ENCODE measurements at regions not wholly inside any gene's neighbourhood (a gene's known extent, or its start where the extent isn't known, plus 50 kb on each side); places are given as distances from the start of the nearest gene placed in this dataset.
"Not testable (repeated sequence)": the region's sequence is repeated elsewhere in the genome, so short reads cannot be mapped to it uniquely, and the experiment has no call there.

GRCh38 chr3:106126067-106126845, 257.4 kb upstream of the CBLB start:
- H3K9me3 Mint-ChIP-seq (ENCODE audit: low read depth), result peaks cover 6% of the 10 kb centered on the region

GRCh38 chr3:106126846-106127235, 258.0 kb upstream of the CBLB start:
- H3K36me3 Mint-ChIP-seq, result peaks cover 7% of the 10 kb centered on the region
- H3K27ac Mint-ChIP-seq, result no peak overlapping the region
- H3K4me1 Mint-ChIP-seq, result peaks cover 14% of the 10 kb centered on the region
- peaks cover 6% of the 10 kb centered on the region for H3K9me3 Mint-ChIP-seq (ENCODE audit: low read depth)
- H3K4me3 Mint-ChIP-seq, result no peak overlapping the region
- no peaks in the 10 kb centered on the region for H3K27me3 Mint-ChIP-seq
- ATAC-seq (no peak), DNase-seq (no peak)
- CTCF ChIA-PET, result interaction anchor here (0.9 kb wide), 1 partner anchor 10 kb away, joined by 3 read pairs; no protein-coding TSS in a partner anchor

More at GRCh38 chr3:106126067-106126845, 257.4 kb upstream of the CBLB start:
- no peak for ATAC-seq
- Mint-ChIP-seq H3K4me1 (peaks cover 12% of the 10 kb centered on the region), H3K27ac (no peak overlapping the region), H3K27me3 (no peaks in the 10 kb centered on the region), H3K36me3 (peaks cover 7% of the 10 kb centered on the region), H3K4me3 (no peak overlapping the region)
- CTCF ChIA-PET, result interaction anchor here (0.9 kb wide), 1 partner anchor 10 kb away, joined by 3 read pairs; no protein-coding TSS in a partner anchor
- DNase-seq, result no peak

GRCh38 chr3:106129939-106130338, 261.1 kb upstream of the CBLB start:
- ATAC-seq (no peak), DNase-seq (no peak)
- Mint-ChIP-seq H3K4me3 (no peak overlapping the region), H3K4me1 (peaks cover 14% of the 10 kb centered on the region), H3K36me3 (peaks cover 21% of the 10 kb centered on the region), H3K27ac (no peak overlapping the region), H3K27me3 (no peaks in the 10 kb centered on the region), H3K9me3 (ENCODE audit: low read depth) (peaks cover 12% of the 10 kb centered on the region)
- CTCF ChIA-PET, result interaction anchor here (1.7 kb wide), 1 partner anchor 13 kb away, joined by 7 read pairs; no protein-coding TSS in a partner anchor

DNA sequence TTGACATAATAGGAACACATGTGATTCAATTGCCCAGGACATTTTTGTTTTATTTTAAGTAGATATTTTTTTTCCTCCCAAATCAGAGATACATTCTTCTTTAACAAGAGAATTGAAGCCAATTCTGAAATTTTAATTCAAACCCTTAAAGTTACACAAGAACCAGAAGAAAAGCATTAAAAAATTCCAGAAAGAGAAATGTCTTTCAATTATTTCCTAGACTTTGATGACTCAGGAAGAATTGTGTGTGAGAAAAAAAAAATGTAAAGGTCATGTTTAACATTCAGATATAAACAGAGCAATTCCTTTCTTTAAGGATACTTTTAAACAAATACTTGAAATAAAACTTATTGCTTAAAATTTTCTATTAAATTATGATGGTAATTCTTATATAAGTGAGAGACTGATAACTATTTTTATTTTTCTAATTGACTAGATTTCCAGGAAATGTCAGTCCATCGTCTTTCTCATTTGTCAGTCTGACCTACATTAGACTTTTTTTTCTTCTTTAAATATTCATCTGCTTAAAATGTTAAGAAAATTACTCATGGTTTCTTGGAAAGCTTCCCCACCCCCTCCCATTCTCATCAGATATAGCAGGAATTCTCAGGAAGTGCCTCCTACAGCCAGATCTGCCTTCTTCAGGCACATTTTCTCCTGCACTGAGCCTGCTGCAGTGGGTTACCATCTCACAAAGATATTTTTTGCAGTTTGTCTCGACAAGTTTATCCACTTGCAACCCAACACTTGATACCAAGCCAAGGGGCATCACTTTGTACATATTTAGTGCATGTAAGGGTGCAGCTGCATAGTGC, 261.8 kb upstream of the CBLB start:
- Mint-ChIP-seq H3K4me3 (peak overlapping the region; percentile 21), H3K27ac (no peak overlapping the region), H3K27me3 (no peaks in the 10 kb centered on the region), H3K36me3 (peaks cover 21% of the 10 kb centered on the region), H3K4me1 (peaks cover 14% of the 10 kb centered on the region), H3K9me3 (ENCODE audit: low read depth) (peaks cover 14% of the 10 kb centered on the region)
- CTCF ChIA-PET, result no interaction called here
- ATAC-seq (no peak), DNase-seq (no peak)

DNA sequence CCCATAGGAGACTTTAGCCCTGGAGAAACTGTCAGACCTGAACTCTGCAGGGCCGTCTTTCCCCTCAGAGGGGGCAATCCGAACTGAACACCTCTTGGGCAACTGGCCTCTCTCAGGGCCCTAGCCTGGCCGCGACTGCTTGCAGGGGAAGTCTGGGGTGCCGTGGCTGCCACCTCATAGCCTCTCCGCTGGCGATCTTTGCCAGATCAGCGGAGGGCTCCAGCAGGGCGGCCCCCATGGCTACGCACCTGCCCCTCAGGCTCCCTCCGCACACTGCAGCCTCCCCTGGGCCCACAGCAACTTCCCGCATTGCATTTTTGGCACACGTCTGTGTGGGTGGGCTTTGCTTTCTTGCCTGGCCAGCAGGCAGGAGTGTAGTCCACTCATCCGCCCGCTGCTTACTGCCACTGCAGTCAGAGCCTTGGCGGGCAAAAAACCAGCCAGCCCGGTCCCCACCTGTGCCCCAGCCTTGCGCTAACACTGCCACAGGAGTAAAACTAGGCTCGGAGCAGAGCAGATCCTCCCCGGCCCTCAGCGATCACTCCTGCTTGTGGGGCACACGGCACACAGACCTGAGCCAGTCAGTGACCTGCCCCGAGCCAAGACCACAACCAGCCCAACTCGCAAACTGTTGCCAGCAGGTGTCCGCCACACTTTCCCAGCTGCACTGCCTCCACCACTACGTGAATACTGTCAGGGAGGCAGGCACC, 266.8 kb upstream of the CBLB start:
- H3K4me3 Mint-ChIP-seq, result no peak overlapping the region
- ATAC-seq (no peak), DNase-seq (no peak)
- H3K27ac Mint-ChIP-seq, result no peak overlapping the region
- peaks cover 7% of the 10 kb centered on the region for H3K4me1 Mint-ChIP-seq
- H3K36me3 Mint-ChIP-seq, result peaks cover 34% of the 10 kb centered on the region
- CTCF ChIA-PET, result no interaction called here
- H3K9me3 Mint-ChIP-seq (ENCODE audit: low read depth), result peaks cover 8% of the 10 kb centered on the region
- no peaks in the 10 kb centered on the region for H3K27me3 Mint-ChIP-seq

DNA sequence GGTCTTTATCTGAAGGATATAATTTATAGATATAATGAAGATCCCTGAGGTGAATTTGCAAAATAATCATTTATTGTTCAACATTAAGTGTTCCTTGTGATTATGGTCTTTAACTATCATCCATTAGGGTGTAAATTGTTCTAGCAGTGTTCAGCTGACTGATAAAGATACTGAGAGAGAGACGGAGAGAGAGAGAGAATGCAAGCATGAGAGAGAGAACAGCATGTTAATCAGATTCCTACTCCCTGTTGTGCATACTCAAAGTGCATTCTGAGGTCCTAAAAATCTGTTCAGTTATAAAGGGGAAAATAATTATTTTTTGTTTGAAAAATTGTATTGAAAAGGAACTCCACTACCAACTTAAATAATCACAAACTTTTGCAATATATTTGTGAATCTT, 271.0 kb upstream of the CBLB start:
- Mint-ChIP-seq H3K4me1 (peaks cover 5% of the 10 kb centered on the region), H3K4me3 (no peak overlapping the region), H3K9me3 (ENCODE audit: low read depth) (peaks cover 9% of the 10 kb centered on the region), H3K36me3 (peaks cover 35% of the 10 kb centered on the region), H3K27ac (no peak overlapping the region), H3K27me3 (no peaks in the 10 kb centered on the region)
- ATAC-seq (no peak), DNase-seq (no peak)
- CTCF ChIA-PET, result no interaction called here

- no peak for ATAC-seq
- H3K27me3 Mint-ChIP-seq, result no peaks in the 10 kb centered on the region
- peaks cover 8% of the 10 kb centered on the region for H3K9me3 Mint-ChIP-seq (ENCODE audit: low read depth)
- no peak overlapping the region for H3K4me3 Mint-ChIP-seq
- peaks cover 37% of the 10 kb centered on the region for H3K36me3 Mint-ChIP-seq
- H3K27ac Mint-ChIP-seq, result no peak overlapping the region
- no peak for DNase-seq
- H3K4me1 Mint-ChIP-seq, result peaks cover 5% of the 10 kb centered on the region
- CTCF ChIA-PET, result no interaction called here
Measured at GRCh38 chr3:106140431-106140830, 271.6 kb upstream of the CBLB start.

GRCh38 chr3:106144030-106144429, 275.2 kb upstream of the CBLB start:
- no peak overlapping the region for H3K27ac Mint-ChIP-seq
- H3K27me3 Mint-ChIP-seq, result no peaks in the 10 kb centered on the region
- DNase-seq (no peak), ATAC-seq (no peak)
- peaks cover 18% of the 10 kb centered on the region for H3K9me3 Mint-ChIP-seq (ENCODE audit: low read depth)
- H3K36me3 Mint-ChIP-seq, result peaks cover 50% of the 10 kb centered on the region
- H3K4me1 Mint-ChIP-seq, result peaks cover 5% of the 10 kb centered on the region
- no peak overlapping the region for H3K4me3 Mint-ChIP-seq
- CTCF ChIA-PET, result no interaction called here

DNA sequence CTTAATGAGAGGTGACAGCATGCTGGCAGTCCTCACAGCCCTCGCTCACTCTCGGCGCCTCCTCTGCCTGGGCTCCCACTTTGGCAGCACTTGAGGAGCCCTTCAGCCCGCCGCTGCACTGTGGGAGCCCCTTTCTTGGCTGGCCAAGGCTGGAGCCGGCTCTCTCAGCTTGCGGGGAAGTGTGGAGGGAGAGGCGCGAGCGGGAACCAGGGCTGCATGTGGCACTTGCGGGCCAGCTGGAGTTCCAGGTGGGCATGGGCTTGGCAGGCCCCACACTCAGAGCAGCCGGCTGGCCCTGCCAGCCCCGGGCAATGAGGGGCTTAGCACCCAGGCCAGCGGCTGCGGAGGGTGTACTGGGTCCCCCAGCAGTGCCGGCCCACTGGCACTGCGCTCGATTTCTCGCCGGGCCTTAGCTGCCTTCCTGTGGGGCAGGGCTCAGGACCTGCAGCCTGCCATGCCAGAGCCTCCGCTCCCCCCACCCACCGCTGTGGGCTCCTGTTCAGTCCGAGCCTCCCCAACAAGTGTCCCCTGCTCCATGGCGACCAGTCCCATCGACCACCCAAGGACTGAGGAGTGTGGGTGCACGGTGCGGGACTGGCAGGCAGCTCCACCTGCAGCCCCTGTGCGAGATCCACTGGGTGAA, 279.7 kb upstream of the CBLB start:
- ATAC-seq, CTCF ChIA-PET, H3K27ac Mint-ChIP-seq, H3K27me3 Mint-ChIP-seq, DNase-seq, H3K4me1 Mint-ChIP-seq, H3K4me3 Mint-ChIP-seq: not testable (repeated sequence)
- H3K36me3 Mint-ChIP-seq, result peaks cover 48% of the 10 kb centered on the region
- H3K9me3 Mint-ChIP-seq (ENCODE audit: low read depth), result peaks cover 17% of the 10 kb centered on the region

DNA sequence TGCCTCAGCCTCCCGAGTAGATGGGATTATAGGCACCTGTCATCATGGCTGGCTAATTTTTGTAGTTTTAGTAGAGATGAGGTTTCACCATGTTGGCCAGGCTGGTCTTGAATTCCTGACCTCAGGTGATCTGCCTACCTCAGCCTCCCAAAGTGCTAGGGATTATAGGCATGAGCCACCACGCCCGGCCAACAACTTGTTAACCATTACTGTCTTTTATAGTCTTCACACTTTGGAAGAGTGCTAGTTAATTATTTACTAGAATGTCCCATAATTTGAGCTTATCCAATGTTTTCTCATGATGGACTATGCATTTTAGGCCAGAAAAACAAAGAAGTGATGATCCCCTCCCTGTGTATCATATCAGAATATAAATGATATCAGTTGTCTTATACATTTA, 288.6 kb upstream of the CBLB start:
- CTCF ChIA-PET, result interaction anchor here (1.1 kb wide), 2 partner anchors 17 to 19 kb away, joined by 3 read pairs; no protein-coding TSS in a partner anchor
- DNase-seq (no peak), ATAC-seq (no peak)
- Mint-ChIP-seq H3K9me3 (ENCODE audit: low read depth) (peaks cover 6% of the 10 kb centered on the region), H3K27me3 (no peaks in the 10 kb centered on the region), H3K4me1 (no peaks in the 10 kb centered on the region), H3K36me3 (peaks cover 23% of the 10 kb centered on the region), H3K4me3 (no peak overlapping the region), H3K27ac (no peak overlapping the region)

- ATAC-seq, result no peak
- CTCF ChIA-PET, result interaction anchor here (1.1 kb wide), 1 partner anchor 9 kb away, joined by 3 read pairs; no protein-coding TSS in a partner anchor
- peaks cover 19% of the 10 kb centered on the region for H3K9me3 Mint-ChIP-seq (ENCODE audit: low read depth)
- H3K36me3 Mint-ChIP-seq, result peaks cover 43% of the 10 kb centered on the region
- no peaks in the 10 kb centered on the region for H3K27me3 Mint-ChIP-seq
- no peaks in the 10 kb centered on the region for H3K4me1 Mint-ChIP-seq
- no peak overlapping the region for H3K27ac Mint-ChIP-seq
- no peak for DNase-seq
- H3K4me3 Mint-ChIP-seq, result no peak overlapping the region
Measured at GRCh38 chr3:106160396-106160795, 291.6 kb upstream of the CBLB start.

GRCh38 chr3:106161246-106161645, 292.4 kb upstream of the CBLB start:
- DNase-seq (no peak), ATAC-seq (no peak)
- Mint-ChIP-seq H3K27me3 (no peaks in the 10 kb centered on the region), H3K4me3 (no peak overlapping the region), H3K9me3 (ENCODE audit: low read depth) (peaks cover 20% of the 10 kb centered on the region), H3K4me1 (no peaks in the 10 kb centered on the region), H3K36me3 (peaks cover 49% of the 10 kb centered on the region), H3K27ac (no peak overlapping the region)
- CTCF ChIA-PET, result no interaction called here

- CTCF ChIA-PET, result no interaction called here
- Mint-ChIP-seq H3K27me3 (no peaks in the 10 kb centered on the region), H3K36me3 (peaks cover 70% of the 10 kb centered on the region), H3K9me3 (ENCODE audit: low read depth) (peaks cover 16% of the 10 kb centered on the region), H3K4me3 (no peak overlapping the region), H3K27ac (no peak overlapping the region), H3K4me1 (peaks cover 32% of the 10 kb centered on the region)
- DNase-seq, result no peak
- no peak for ATAC-seq
Measured at GRCh38 chr3:106167728-106168127, 298.9 kb upstream of the CBLB start.

Data from activated CD8-positive, alpha-beta memory T cell treated with anti-CD3 and anti-CD28 coated beads, Interleukin-2, amount 10 ng/mL, durations not matched to agents 7 days and 5 days (primary cell).